GM23248 (cell line): ENCODE measurements at regions not wholly inside any gene's neighbourhood (a gene's known extent, or its start where the extent isn't known, plus 50 kb on each side); places are given as distances from the start of the nearest gene placed in this dataset.

Experiments used
- DNase-seq: peaks from one replicate; pipeline ENCODE4 v3.0.0-alpha.2; 2015
- H2AFZ ChIP-seq: fragments of 200-600 bp; sonication (generic); 2 replicates; pipeline ENCODE4 v1.6.1; 2016; ENCODE audit warnings: antibody characterized with exemption
- H3F3A ChIP-seq: fragments of 200-600 bp; sonication (generic); 2 replicates; pipeline ENCODE4 v1.6.1; 2016; ENCODE audit warnings: mild to moderate bottlenecking, antibody characterized with exemption, mixed run types; ENCODE audit not compliant: insufficient read depth
- H3K27ac ChIP-seq: fragments of 200-600 bp; sonication (generic); 2 replicates; pipeline ENCODE4 v1.5.1; 2016; ENCODE audit warnings: mild to moderate bottlenecking
- H3K27me3 ChIP-seq: fragments of 200-600 bp; sonication (generic); replicated peaks from 2 replicates; pipeline ENCODE4 v1.6.1; 2016; ENCODE audit warnings: mild to moderate bottlenecking; ENCODE audit not compliant: insufficient read depth
- H3K36me3 ChIP-seq: fragments of 200-600 bp; sonication (generic); 2 replicates; pipeline ENCODE4 v1.6.1; 2016; ENCODE audit warnings: low read depth, mild to moderate bottlenecking
- H3K4me1 ChIP-seq: fragments of 200-600 bp; sonication (generic); 2 replicates; pipeline ENCODE4 v1.6.1; 2016; ENCODE audit warnings: mild to moderate bottlenecking; ENCODE audit not compliant: insufficient read depth
- H3K4me2 ChIP-seq: fragments of 200-600 bp; sonication (generic); one replicate; pipeline ENCODE4 v1.6.1; 2016; ENCODE audit warnings: mild to moderate bottlenecking; ENCODE audit not compliant: unreplicated experiment
- H3K4me3 ChIP-seq: fragments of 200-600 bp; sonication (generic); 2 replicates; pipeline ENCODE4 v1.5.1; 2016; ENCODE audit warnings: mild to moderate bottlenecking
- H3K79me2 ChIP-seq: fragments of 200-600 bp; sonication (generic); 2 replicates; pipeline ENCODE4 v1.6.1; 2016; ENCODE audit warnings: mild to moderate bottlenecking; ENCODE audit not compliant: insufficient read depth
- H3K9ac ChIP-seq: fragments of 200-600 bp; sonication (generic); 2 replicates; pipeline ENCODE4 v1.6.1; 2016; ENCODE audit warnings: mild to moderate bottlenecking
- H3K9me2 ChIP-seq: fragments of 200-600 bp; sonication (generic); 2 replicates; pipeline ENCODE4 v1.6.1; 2016; ENCODE audit warnings: mixed run types, mild to moderate bottlenecking, moderate library complexity; ENCODE audit not compliant: insufficient read depth
- H3K9me3 ChIP-seq: fragments of 200-600 bp; sonication (generic); one replicate; pipeline ENCODE4 v1.6.1; 2017; ENCODE audit warnings: low read depth
- H4K20me1 ChIP-seq: fragments of 200-600 bp; sonication (generic); 2 replicates; pipeline ENCODE4 v1.6.0; 2016; ENCODE audit not compliant: insufficient read depth
- EZH2 ChIP-seq: fragments of 200-600 bp; sonication (generic); IDR thresholded peaks from 2 replicates; pipeline ENCODE4 v1.6.1; 2018; ENCODE audit warnings: antibody characterized with exemption, mild to moderate bottlenecking; ENCODE audit not compliant: insufficient read depth, poor library complexity, severe bottlenecking
- EZH2phosphoT487 ChIP-seq: fragments of 200-600 bp; sonication (generic); IDR thresholded peaks from 2 replicates; pipeline ENCODE4 v1.6.1; 2018; ENCODE audit warnings: antibody characterized with exemption, moderate library complexity, mild to moderate bottlenecking, low read depth; ENCODE audit not compliant: insufficient read depth
- WGBS, 2 experiments: methylation state at CpG; one replicate each; pipeline ENCODE4 v1.1.6; 2015 to 2017; ENCODE audit warnings: low lambda C conversion rate in 2 of 2, low coverage in 1 of 2; ENCODE audit errors: missing lambda C conversion rate in 2 of 2; 5-methylcytosine and 5-hydroxymethylcytosine counted together
- in situ Hi-C: fragments of 300-500 bp; cut with MboI; formaldehyde crosslinking; loops from 2 replicates; pipeline ENCODE4 v1.15.0; 2020

- H3K4me3 ChIP-seq: no peak overlapping the region
- H4K20me1 ChIP-seq: no peaks in the 10 kb centered on the region
- no peaks in the 10 kb centered on the region for H3K79me2 ChIP-seq
- no peak overlapping the region for H2AFZ ChIP-seq
- H3F3A ChIP-seq: no peaks in the 10 kb centered on the region
- DNase-seq: no peak
- no peaks in the 10 kb centered on the region for H3K9me2 ChIP-seq
- no peak overlapping the region for H3K9ac ChIP-seq
- H3K27me3 ChIP-seq: peaks cover 29% of the 10 kb centered on the region
- in situ Hi-C loops: no loop called here
- no peak overlapping the region for H3K27ac ChIP-seq
- TF ChIP-seq EZH2phosphoT487 (no peak), EZH2 (no peak)
- no peaks in the 10 kb centered on the region for H3K4me1 ChIP-seq
- no peaks in the 10 kb centered on the region for H3K9me3 ChIP-seq
- WGBS, 2 experiments: 10 to 13% methylated on average over 1 of the region's 1 CpG
- no peak overlapping the region for H3K4me2 ChIP-seq
- no peaks in the 10 kb centered on the region for H3K36me3 ChIP-seq
Measured at GRCh38 chr14:61878931-61879330, 116.7 kb downstream of the SNAPC1 start.

- Histone ChIP-seq H3F3A (no peaks in the 10 kb centered on the region), H3K4me2 (no peak overlapping the region), H3K27me3 (peaks cover 32% of the 10 kb centered on the region), H3K9me2 (no peaks in the 10 kb centered on the region), H2AFZ (no peak overlapping the region), H3K9ac (no peak overlapping the region), H3K9me3 (no peaks in the 10 kb centered on the region), H3K79me2 (no peaks in the 10 kb centered on the region), H3K27ac (no peak overlapping the region), H4K20me1 (no peaks in the 10 kb centered on the region), H3K4me1 (no peaks in the 10 kb centered on the region), H3K36me3 (no peaks in the 10 kb centered on the region), H3K4me3 (no peak overlapping the region)
- DNase-seq: no peak
- in situ Hi-C loops: no loop called here
- no peak for TF ChIP-seq EZH2phosphoT487
- TF ChIP-seq EZH2: no peak
- WGBS, 2 experiments: 26 to 27% methylated on average over 1 of the region's 1 CpG
Measured at GRCh38 chr14:61881046-61881445, 118.8 kb downstream of the SNAPC1 start.

- H2AFZ ChIP-seq: no peak overlapping the region
- no peaks in the 10 kb centered on the region for H3K79me2 ChIP-seq
- in situ Hi-C loops: no loop called here
- no peak overlapping the region for H3K4me2 ChIP-seq
- no peaks in the 10 kb centered on the region for H4K20me1 ChIP-seq
- H3K9ac ChIP-seq: no peak overlapping the region
- no peak overlapping the region for H3K27ac ChIP-seq
- no peak overlapping the region for H3K4me3 ChIP-seq
- H3K4me1 ChIP-seq: no peaks in the 10 kb centered on the region
- no peaks in the 10 kb centered on the region for H3K9me2 ChIP-seq
- no peaks in the 10 kb centered on the region for H3K36me3 ChIP-seq
- TF ChIP-seq EZH2 (no peak), EZH2phosphoT487 (no peak)
- H3K9me3 ChIP-seq: no peaks in the 10 kb centered on the region
- no peak for DNase-seq
- H3F3A ChIP-seq: no peaks in the 10 kb centered on the region
- WGBS, 2 experiments: 9 to 20% methylated on average over 2 of the region's 2 CpGs
- H3K27me3 ChIP-seq: peaks cover 14% of the 10 kb centered on the region
Measured at GRCh38 chr14:61884711-61885110, 122.5 kb downstream of the SNAPC1 start.

GRCh38 chr14:61885203-61885961 is 123.2 kb downstream of the SNAPC1 start:
- no peak overlapping the region for H3K27ac ChIP-seq
- no peak overlapping the region for H3K4me2 ChIP-seq
- no peaks in the 10 kb centered on the region for H3K9me2 ChIP-seq
- TF ChIP-seq EZH2phosphoT487 (no peak), EZH2 (no peak)
- H3F3A ChIP-seq: no peaks in the 10 kb centered on the region
- no peaks in the 10 kb centered on the region for H3K9me3 ChIP-seq
- no peak overlapping the region for H3K9ac ChIP-seq
- H3K4me3 ChIP-seq: no peak overlapping the region
- H3K79me2 ChIP-seq: no peaks in the 10 kb centered on the region
- no peak overlapping the region for H2AFZ ChIP-seq
- peaks cover 10% of the 10 kb centered on the region for H3K27me3 ChIP-seq
- H3K4me1 ChIP-seq: no peaks in the 10 kb centered on the region
- in situ Hi-C loops: no loop called here
- 46 to 61% methylated on average over 2 of the region's 2 CpGs for WGBS, 2 experiments
- DNase-seq: no peak
- no peaks in the 10 kb centered on the region for H4K20me1 ChIP-seq
- H3K36me3 ChIP-seq: no peaks in the 10 kb centered on the region
